ENCODE measurements at regions not wholly inside any gene's neighbourhood (a gene's known extent, or its start where the extent isn't known, plus 50 kb on each side); places are given as distances from the start of the nearest gene placed in this dataset.
"Not testable (repeated sequence)": the region's sequence is repeated elsewhere in the genome, so short reads cannot be mapped to it uniquely, and the experiment has no call there.

GRCh38 chr4:131309628-131310027 is 1839.5 kb upstream of the PCDH10 start:
- DNase-seq (ENCODE audit: low read depth), result no peak

DNA sequence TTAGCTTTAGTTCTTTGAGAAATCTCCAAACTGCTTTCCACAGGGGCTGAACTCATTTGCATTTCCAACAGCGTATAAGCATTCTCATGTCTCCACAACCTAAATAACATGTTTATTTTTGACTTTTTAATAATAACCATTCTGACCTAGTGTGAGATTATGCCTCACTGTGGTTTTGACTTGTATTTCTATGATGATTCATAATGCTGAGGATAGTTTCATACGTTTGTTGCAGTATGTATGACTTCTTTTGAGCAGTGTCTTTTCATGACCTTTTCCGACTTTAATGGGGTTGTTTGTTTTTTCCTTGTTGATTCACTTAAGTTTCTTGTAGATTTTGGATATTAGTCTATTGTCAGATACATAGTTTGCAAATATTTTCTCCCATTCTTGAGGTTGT is 1833.0 kb upstream of the PCDH10 start:
- no peak for DNase-seq (ENCODE audit: low read depth)

DNA sequence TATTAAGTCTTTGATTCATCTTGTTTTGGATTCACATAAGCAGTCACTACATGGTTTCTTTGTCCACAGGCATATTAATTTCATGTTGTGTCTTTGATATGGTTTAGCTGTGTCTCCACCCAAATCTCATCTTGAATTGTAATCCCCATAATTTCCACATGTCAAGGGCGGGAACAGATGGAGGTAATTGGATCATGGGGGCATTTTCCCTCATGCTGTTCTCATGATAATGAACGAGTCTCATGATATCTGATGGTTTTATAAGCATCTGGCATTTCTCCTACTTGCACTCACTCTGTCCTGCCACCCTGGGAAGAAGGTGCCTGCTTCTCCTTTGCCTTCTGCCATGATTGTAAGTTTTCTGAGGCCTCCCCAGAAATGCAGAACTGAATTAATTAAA is 1811.2 kb upstream of the PCDH10 start:
- DNase-seq (ENCODE audit: low read depth), result no peak

GRCh38 chr4:131339137-131339536 is 1810.0 kb upstream of the PCDH10 start:
- DNase-seq (ENCODE audit: low read depth), result no peak

DNA sequence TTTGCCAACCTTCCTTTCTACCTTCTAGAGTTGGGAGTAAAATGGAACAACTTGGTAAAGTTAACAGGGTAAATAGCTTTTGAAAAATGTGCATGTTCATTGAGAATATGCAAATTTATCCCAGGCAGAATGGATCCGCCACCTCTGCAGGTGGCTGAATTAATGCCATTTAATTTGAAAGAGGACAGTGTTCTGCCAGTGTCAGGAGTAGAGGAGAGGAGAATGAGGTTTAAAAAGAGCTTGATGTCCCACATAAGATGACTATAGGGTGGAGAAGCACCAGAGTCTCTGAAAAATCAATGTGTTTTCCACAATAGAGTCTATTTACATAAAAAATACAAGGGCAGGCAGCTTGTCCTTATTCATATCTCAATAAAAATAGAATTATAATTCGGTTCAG is 1804.3 kb upstream of the PCDH10 start:
- DNase-seq (ENCODE audit: low read depth), result no peak

GRCh38 chr4:131347816-131348215 is 1801.3 kb upstream of the PCDH10 start:
- no peak for DNase-seq (ENCODE audit: low read depth)

GRCh38 chr4:131348263-131348662 is 1800.8 kb upstream of the PCDH10 start:
- DNase-seq (ENCODE audit: low read depth), result no peak

- DNase-seq (ENCODE audit: low read depth), result not testable (repeated sequence)
Observed at GRCh38 chr4:131352371-131352770, 1796.7 kb upstream of the PCDH10 start.

- no peak for DNase-seq (ENCODE audit: low read depth)
Observed at GRCh38 chr4:131366714-131367113, 1782.4 kb upstream of the PCDH10 start.

DNA sequence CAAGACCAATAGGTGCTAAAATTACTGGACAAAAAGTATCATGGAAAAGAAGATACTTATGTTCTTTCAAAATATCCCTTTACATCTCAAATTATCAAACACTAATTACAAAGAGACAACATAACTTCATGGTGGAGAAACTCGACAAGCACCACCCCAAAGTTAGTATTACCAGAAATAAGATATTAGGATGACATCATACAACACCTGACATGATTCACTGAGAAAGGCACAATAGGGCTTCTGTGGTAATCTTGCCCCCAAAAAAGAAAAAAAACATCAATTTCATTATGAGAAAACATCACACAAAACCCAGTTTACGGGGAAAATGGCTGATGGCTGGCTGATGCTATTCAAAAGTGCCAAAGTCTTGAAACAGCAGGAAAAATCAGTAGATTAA is 1781.7 kb upstream of the PCDH10 start:
- no peak for DNase-seq (ENCODE audit: low read depth)

DNA sequence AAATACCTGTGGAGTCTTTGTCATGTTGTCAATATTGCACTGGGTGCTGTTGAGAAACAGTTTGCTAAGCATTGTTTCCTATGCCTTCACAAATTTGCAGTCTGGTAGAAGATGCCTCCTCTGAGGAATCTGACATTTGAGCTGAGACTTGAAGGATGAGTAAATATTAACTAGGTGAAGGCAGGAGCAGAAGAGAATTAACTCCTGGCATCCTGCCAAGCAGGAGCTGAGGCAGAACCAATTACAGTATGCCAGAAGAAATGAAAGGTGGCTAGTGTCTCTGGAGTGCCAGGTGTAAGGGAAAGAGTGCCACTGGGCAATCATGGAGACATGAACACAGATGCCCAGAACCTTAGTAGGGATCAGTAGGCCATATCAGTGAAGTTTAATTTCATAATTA is 1778.2 kb upstream of the PCDH10 start:
- DNase-seq (ENCODE audit: low read depth), result no peak

GRCh38 chr4:131381055-131381454 is 1768.0 kb upstream of the PCDH10 start:
- no peak for DNase-seq (ENCODE audit: low read depth)

DNA sequence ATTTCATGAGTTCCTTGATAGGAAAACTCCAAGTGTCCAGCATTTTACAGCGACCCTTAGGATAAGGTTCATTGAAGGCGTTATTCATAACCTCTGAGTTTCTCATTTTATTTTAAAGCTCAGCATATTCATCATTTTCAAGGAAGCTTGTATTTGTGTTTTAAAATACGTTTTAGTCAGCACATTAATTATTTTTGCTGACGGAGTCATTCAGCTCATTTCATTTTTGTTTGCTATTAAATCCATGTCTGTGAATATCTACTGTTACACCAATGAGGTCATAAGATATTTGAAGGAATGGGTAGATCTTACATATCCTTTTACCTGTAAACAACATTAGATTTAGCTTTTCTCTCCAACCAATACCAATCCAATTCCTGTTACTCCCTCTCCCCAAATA is 1766.3 kb upstream of the PCDH10 start:
- no peak for DNase-seq (ENCODE audit: low read depth)

DNA sequence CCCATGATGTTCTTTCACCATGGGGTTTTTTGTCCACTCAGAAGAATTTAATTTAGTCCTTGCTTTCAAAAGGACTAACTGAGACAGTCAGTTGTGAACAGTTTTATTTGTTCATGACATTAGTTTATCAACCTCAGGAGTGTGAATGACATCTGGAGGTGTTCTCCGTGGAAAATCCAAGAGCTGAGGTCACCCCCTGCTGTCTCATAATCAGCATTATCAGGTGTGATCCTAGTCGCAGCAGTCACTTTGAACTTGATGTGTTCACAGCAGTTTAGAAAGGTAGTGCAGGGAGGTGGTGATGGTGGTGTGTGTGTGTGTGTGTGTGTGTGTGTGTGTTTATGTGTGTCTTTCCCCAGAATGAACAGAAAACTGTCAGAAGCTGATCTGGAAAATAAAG is 1760.8 kb upstream of the PCDH10 start:
- DNase-seq (ENCODE audit: low read depth), result no peak

GRCh38 chr4:131408102-131408501 is 1741.0 kb upstream of the PCDH10 start:
- no peak for DNase-seq (ENCODE audit: low read depth)

DNA sequence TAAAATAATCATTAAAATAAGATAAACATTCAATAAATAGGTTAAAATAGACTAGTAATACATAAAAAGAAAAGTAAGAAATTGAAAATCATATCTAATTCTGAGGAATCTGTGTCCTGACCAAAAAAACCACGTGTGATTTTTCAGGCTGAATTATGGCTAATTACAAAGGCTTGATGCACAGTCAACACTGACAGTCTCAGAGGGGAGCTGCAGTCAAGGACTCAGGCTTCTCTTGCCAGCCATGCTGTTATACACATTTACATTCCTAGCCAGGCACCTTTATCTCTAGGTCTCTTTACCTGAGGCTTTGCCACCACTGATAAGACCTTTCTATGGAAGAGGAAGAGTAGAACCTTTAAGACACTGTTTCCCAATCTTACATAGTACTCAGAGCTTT is 1737.7 kb upstream of the PCDH10 start:
- DNase-seq (ENCODE audit: low read depth), result no peak

- DNase-seq (ENCODE audit: low read depth), result no peak
Observed at GRCh38 chr4:131419147-131419546, 1729.9 kb upstream of the PCDH10 start.

DNA sequence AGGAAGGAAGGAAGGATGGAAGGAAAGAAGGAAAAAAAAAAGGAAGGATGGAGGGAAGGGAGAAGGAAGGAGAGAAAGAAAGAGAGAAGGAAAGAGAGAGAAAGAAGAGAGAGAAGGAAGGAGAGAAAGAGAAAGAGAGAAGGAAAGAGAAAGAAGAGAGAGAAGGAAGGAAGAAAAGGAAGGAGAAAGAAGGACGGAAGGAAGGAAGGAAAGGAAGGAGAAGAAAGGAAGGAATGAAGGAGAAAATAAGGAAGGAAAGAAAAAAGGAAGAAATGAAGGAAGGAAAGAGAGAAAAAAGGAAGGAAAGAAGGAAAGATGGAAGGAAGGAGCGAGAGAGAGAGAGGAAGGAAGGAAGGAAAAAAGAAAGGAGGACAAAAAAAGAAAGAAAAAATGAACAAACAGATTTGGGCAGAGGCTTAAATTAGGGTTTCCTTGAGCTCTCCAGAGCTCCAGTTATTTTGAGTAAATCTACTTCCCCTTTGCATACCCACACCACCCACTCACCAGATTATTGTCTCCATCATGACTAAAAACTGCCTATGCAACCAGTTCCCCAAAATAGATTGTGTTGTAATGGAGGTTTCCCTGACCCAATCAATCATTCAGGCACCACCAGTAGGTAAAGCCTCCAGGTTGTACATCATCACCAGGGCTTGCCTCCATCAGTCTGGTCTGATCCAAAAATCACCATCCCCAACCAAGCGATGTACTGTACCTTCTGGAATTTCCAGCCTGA is 1722.9 kb upstream of the PCDH10 start:
- no peak for DNase-seq (ENCODE audit: low read depth)

- DNase-seq (ENCODE audit: low read depth), result no peak
Observed at GRCh38 chr4:131427000-131427399, 1722.1 kb upstream of the PCDH10 start.

GRCh38 chr4:131430302-131430701 is 1718.8 kb upstream of the PCDH10 start:
- DNase-seq (ENCODE audit: low read depth), result no peak

DNA sequence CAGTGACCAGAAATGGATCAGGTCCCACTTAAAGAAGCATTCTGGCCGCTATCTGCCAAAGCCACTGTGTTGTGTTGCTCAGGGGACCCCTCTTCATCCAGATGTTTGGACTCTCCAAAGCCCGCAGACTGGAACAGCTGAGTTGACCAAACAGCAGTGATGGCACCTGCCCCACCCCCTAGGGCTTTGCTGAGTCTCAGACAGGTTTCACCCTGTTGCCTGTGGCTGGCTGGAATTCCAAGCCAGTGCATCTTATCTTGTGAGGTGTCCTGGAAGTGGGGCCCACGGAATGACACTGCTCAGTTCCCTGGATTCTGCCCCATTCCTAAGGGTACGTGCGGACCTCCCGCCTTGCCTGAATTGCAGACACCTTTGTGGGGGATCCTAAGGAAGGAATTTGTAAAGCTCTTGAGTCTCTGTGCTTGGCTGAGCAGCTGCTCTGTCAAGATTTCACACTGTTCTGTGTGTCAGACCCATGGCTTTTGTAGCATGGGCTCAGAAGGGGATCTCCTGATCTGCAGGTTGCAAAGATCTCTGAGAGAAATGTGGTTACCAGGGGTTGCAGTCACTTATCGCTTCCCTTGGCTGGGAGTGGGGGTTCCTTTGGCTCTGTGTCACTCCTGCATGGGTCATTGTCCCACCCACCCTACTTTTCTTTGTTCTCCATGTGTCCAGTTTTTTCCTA is 1707.9 kb upstream of the PCDH10 start:
- DNase-seq (ENCODE audit: low read depth), result no peak

DNA sequence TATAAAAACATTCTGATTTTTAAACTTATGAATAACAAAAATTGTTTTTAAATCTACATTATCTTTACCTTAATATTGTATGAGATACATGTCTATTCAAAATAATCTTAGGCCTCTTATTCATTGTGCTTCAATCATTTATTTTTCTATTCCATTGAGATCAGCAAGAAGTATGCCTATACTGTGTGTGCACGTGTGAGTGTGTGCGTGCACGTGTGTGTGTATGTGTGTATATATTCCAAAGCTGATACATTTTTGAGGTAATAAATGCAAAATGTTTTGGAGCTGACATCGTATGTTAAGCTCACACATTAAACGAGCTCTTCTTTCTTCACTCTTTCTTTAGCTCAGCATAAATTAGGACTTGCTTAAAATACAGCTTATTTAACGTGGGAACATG is 1701.2 kb upstream of the PCDH10 start:
- no peak for DNase-seq (ENCODE audit: low read depth)

DNA sequence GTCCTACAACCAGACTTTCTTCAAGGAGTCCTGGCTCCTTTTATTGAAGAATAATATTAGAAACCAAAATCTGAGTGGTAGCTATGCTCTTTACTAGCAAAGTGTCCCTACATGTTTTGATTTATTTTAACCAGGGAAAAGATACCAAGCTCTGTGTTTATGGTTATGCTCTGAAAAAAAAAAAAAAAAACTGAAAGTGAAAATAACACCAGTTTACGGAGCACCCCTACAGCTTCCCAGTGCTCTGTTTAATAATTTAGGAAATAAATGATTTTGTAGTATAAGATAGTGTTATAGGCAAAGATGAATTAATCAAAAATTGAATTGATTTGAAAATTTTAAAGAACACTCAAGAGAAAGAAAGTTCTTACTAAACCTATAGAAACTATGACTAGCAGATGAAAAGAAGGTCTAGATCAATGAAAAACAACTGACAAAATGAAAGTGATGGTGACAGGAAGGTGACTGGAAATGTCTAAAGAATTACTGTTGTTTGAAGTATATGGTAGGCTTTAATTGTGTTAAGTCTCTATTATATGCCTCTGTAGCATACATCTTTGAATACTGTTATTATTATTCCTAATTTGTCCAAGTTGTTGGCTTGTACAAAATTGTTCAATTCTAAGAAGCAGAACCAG is 1698.4 kb upstream of the PCDH10 start:
- DNase-seq (ENCODE audit: low read depth), result no peak

All from stromal cell of bone marrow (primary cell).